Suprapubic skin (tissue), 4 donors: ENCODE measurements at regions not wholly inside any gene's neighbourhood (a gene's known extent, or its start where the extent isn't known, plus 50 kb on each side); places are given as distances from the start of the nearest gene placed in this dataset.

Source experiments
- DNase-seq, 2 donors: peaks; one replicate each; pipeline ENCODE4 v3.0.0-alpha.2; 2019; ENCODE audit warnings: low spot score in 2 of 2
- H3K27ac ChIP-seq: fragments of 200-600 bp; sonication (generic); one replicate; pipeline ENCODE4 v1.5.1; 2019
- H3K27me3 ChIP-seq: fragments of 200-600 bp; sonication (generic); one replicate; pipeline ENCODE4 v1.5.1; 2019
- H3K36me3 ChIP-seq: fragments of 200-600 bp; sonication (generic); one replicate; pipeline ENCODE4 v1.5.1; 2019
- H3K4me1 ChIP-seq: fragments of 200-600 bp; sonication (generic); one replicate; pipeline ENCODE4 v1.5.1; 2019
- H3K4me3 ChIP-seq: fragments of 200-600 bp; sonication (generic); one replicate; pipeline ENCODE4 v1.5.1; 2019; ENCODE audit warnings: mild to moderate bottlenecking
- H3K9me3 ChIP-seq: fragments of 200-600 bp; sonication (generic); one replicate; pipeline ENCODE4 v1.5.1; 2019
- CTCF ChIP-seq, 2 donors: fragments of 200-600 bp in 1 of 2; fragments of 450-650 bp in 1 of 2; sonication (generic) in 1 of 2; IDR thresholded peaks; one replicate each; pipeline ENCODE4 v1.5.1; 2016 to 2019; ENCODE audit warnings: antibody characterized with exemption in 2 of 2, mild to moderate bottlenecking in 1 of 2, moderate library complexity in 1 of 2
- EP300 ChIP-seq: sonication (generic); formaldehyde crosslinking; IDR thresholded peaks from one replicate; pipeline ENCODE4 v1.6.1; 2017; ENCODE audit warnings: antibody characterized with exemption
- POLR2A ChIP-seq, 2 donors: fragments of 450-650 bp; IDR thresholded peaks; one replicate each; pipeline ENCODE4 v1.6.1; 2017; ENCODE audit warnings: antibody characterized with exemption in 2 of 2, mild to moderate bottlenecking in 2 of 2, moderate library complexity in 2 of 2
- POLR2AphosphoS5 ChIP-seq, 3 donors: sonication (generic); formaldehyde crosslinking; IDR thresholded peaks; one replicate each; pipeline ENCODE4 v1.6.1; 2017; ENCODE audit warnings: antibody characterized with exemption in 3 of 3
- WGBS: methylation state at CpG from one replicate; pipeline ENCODE4 v1.1.5; 2018; 5-methylcytosine and 5-hydroxymethylcytosine counted together

GRCh38 chr15:26318689-26319088 is 454.2 kb downstream of the GABRB3 start:
- Histone ChIP-seq H3K27me3 (no peaks in the 10 kb centered on the region), H3K9me3 (no peaks in the 10 kb centered on the region), H3K36me3 (no peaks in the 10 kb centered on the region), H3K4me1 (no peaks in the 10 kb centered on the region), H3K27ac (no peak overlapping the region), H3K4me3 (no peak overlapping the region)
- 89% methylated on average over 1 of the region's 1 CpG for WGBS
- no peak for DNase-seq
- TF ChIP-seq CTCF (IDR thresholded peaks at IDR 0.05) (no peak), EP300 (no peak), POLR2AphosphoS5 (IDR thresholded peaks at IDR 0.05) (no peak), POLR2A (IDR thresholded peaks at IDR 0.05) (no peak)

GRCh38 chr15:26314577-26314976 is 451.4 kb upstream of the ATP10A start:
- TF ChIP-seq CTCF (IDR thresholded peaks at IDR 0.05) = no peak
- no peak for TF ChIP-seq POLR2A (IDR thresholded peaks at IDR 0.05)
- TF ChIP-seq POLR2AphosphoS5 (IDR thresholded peaks at IDR 0.05) = no peak
- 74% methylated on average over 4 of the region's 4 CpGs for WGBS

GRCh38 chr15:26311710-26312236 is 448.6 kb upstream of the ATP10A start:
- DNase-seq = no peak
- H3K27me3 ChIP-seq = no peaks in the 10 kb centered on the region
- no peaks in the 10 kb centered on the region for H3K4me1 ChIP-seq
- peaks cover 5% of the 10 kb centered on the region for H3K9me3 ChIP-seq
- H3K36me3 ChIP-seq = no peaks in the 10 kb centered on the region
- 82% methylated on average over 4 of the region's 4 CpGs for WGBS
- H3K27ac ChIP-seq = no peak overlapping the region
- TF ChIP-seq POLR2A (IDR thresholded peaks at IDR 0.05) (no peak), CTCF (IDR thresholded peaks at IDR 0.05) (no peak), EP300 (no peak), POLR2AphosphoS5 (IDR thresholded peaks at IDR 0.05) (no peak)
- H3K4me3 ChIP-seq = no peak overlapping the region

More at GRCh38 chr15:26314577-26314976, 451.4 kb upstream of the ATP10A start:
- H3K4me1 ChIP-seq = no peaks in the 10 kb centered on the region
- H3K4me3 ChIP-seq = no peak overlapping the region
- H3K27me3 ChIP-seq = no peaks in the 10 kb centered on the region
- no peaks in the 10 kb centered on the region for H3K36me3 ChIP-seq
- no peaks in the 10 kb centered on the region for H3K9me3 ChIP-seq
- no peak overlapping the region for H3K27ac ChIP-seq
- no peak for DNase-seq

GRCh38 chr15:26298659-26299170 is 435.6 kb upstream of the ATP10A start:
- Histone ChIP-seq H3K4me1 (no peaks in the 10 kb centered on the region), H3K27me3 (no peaks in the 10 kb centered on the region), H3K4me3 (no peak overlapping the region), H3K36me3 (no peaks in the 10 kb centered on the region), H3K27ac (no peak overlapping the region), H3K9me3 (peaks cover 3% of the 10 kb centered on the region)
- TF ChIP-seq POLR2A (IDR thresholded peaks at IDR 0.05) (no peak), EP300 (no peak), POLR2AphosphoS5 (IDR thresholded peaks at IDR 0.05) (no peak), CTCF (IDR thresholded peaks at IDR 0.05) (no peak)
- 58% methylated on average over 10 of the region's 10 CpGs for WGBS
- DNase-seq = no peak

GRCh38 chr15:26298010-26298658 is 435.0 kb upstream of the ATP10A start:
- H3K4me3 ChIP-seq = no peak overlapping the region
- no peaks in the 10 kb centered on the region for H3K4me1 ChIP-seq
- DNase-seq = no peak
- peaks cover 3% of the 10 kb centered on the region for H3K9me3 ChIP-seq
- 91% methylated on average over 17 of the region's 38 CpGs for WGBS
- H3K27me3 ChIP-seq = no peaks in the 10 kb centered on the region
- no peaks in the 10 kb centered on the region for H3K36me3 ChIP-seq
- no peak overlapping the region for H3K27ac ChIP-seq
- no peak for TF ChIP-seq CTCF (IDR thresholded peaks at IDR 0.05)
- TF ChIP-seq POLR2AphosphoS5 (IDR thresholded peaks at IDR 0.05) = no peak
- no peak for TF ChIP-seq POLR2A (IDR thresholded peaks at IDR 0.05)
- TF ChIP-seq EP300 = no peak
